Skeletal muscle tissue (tissue), 3 donors: ENCODE measurements at regions not wholly inside any gene's neighbourhood (a gene's known extent, or its start where the extent isn't known, plus 50 kb on each side); places are given as distances from the start of the nearest gene placed in this dataset.
"Not testable (repeated sequence)": the region's sequence is repeated elsewhere in the genome, so short reads cannot be mapped to it uniquely, and the experiment has no call there.

Source experiments
- H3K27ac ChIP-seq: one replicate; pipeline ENCODE4 v1.7.0; 2013; ENCODE audit warnings: mild to moderate bottlenecking, low read depth, low read length, inconsistent platforms
- H3K27me3 ChIP-seq, 3 donors: one replicate each; pipeline ENCODE4 v1.7.0; 2013; ENCODE audit warnings: low read length in 3 of 3; ENCODE audit not compliant: control insufficient read depth in 3 of 3, insufficient read depth in 3 of 3
- H3K36me3 ChIP-seq, 3 donors: one replicate each; pipeline ENCODE4 v1.7.0; 2013; ENCODE audit warnings: low read length in 3 of 3; ENCODE audit not compliant: control insufficient read depth in 3 of 3, insufficient read depth in 3 of 3
- H3K4me1 ChIP-seq, 3 donors: one replicate each; pipeline ENCODE4 v1.7.0; 2013; ENCODE audit warnings: low read length in 3 of 3, mild to moderate bottlenecking in 3 of 3; ENCODE audit not compliant: control insufficient read depth in 3 of 3, insufficient read depth in 3 of 3
- H3K4me3 ChIP-seq, 3 donors: one replicate each; pipeline ENCODE4 v1.7.0; 2013; ENCODE audit warnings: low read length in 3 of 3
- H3K9ac ChIP-seq, 3 donors: one replicate each; pipeline ENCODE4 v1.7.0; 2013; ENCODE audit warnings: low read length in 3 of 3, mild to moderate bottlenecking in 3 of 3, moderate library complexity in 2 of 3, low read depth in 1 of 3
- H3K9me3 ChIP-seq, 3 donors: one replicate each; pipeline ENCODE4 v1.7.0; 2013; ENCODE audit warnings: low read length in 3 of 3; ENCODE audit not compliant: control insufficient read depth in 3 of 3
- donor health status: Osteomylitis.

- H3K27me3 ChIP-seq, H3K9me3 ChIP-seq, H3K4me1 ChIP-seq, H3K36me3 ChIP-seq, H3K27ac ChIP-seq, H3K9ac ChIP-seq, H3K4me3 ChIP-seq: not testable (repeated sequence)
These were observed 336.5 kb downstream of the BCL2L11 start for GRCh38 chr2:111457191-111457590.

GRCh38 chr2:111460901-111461300 lies 340.2 kb downstream of the BCL2L11 start:
- not testable (repeated sequence) for H3K4me1 ChIP-seq, H3K9me3 ChIP-seq, H3K4me3 ChIP-seq

GRCh38 chr2:111461831-111462230 lies 341.1 kb downstream of the BCL2L11 start:
- not testable (repeated sequence) for H3K4me1 ChIP-seq, H3K9me3 ChIP-seq, H3K36me3 ChIP-seq, H3K4me3 ChIP-seq, H3K27ac ChIP-seq, H3K27me3 ChIP-seq, H3K9ac ChIP-seq

More at GRCh38 chr2:111460901-111461300, 340.2 kb downstream of the BCL2L11 start:
- not testable (repeated sequence) for H3K36me3 ChIP-seq, H3K27me3 ChIP-seq, H3K9ac ChIP-seq, H3K27ac ChIP-seq

GRCh38 chr2:111462572-111462971 lies 341.9 kb downstream of the BCL2L11 start:
- H3K4me3 ChIP-seq, H3K9me3 ChIP-seq, H3K9ac ChIP-seq, H3K27ac ChIP-seq, H3K27me3 ChIP-seq, H3K36me3 ChIP-seq, H3K4me1 ChIP-seq: not testable (repeated sequence)

GRCh38 chr2:111463238-111463848 lies 342.6 kb downstream of the BCL2L11 start:
- H3K27ac ChIP-seq, H3K27me3 ChIP-seq, H3K4me1 ChIP-seq, H3K4me3 ChIP-seq, H3K9ac ChIP-seq, H3K9me3 ChIP-seq, H3K36me3 ChIP-seq: not testable (repeated sequence)

GRCh38 chr2:111463956-111464355 lies 343.2 kb downstream of the BCL2L11 start:
- not testable (repeated sequence) for H3K4me3 ChIP-seq, H3K27me3 ChIP-seq, H3K4me1 ChIP-seq, H3K27ac ChIP-seq, H3K9me3 ChIP-seq, H3K36me3 ChIP-seq, H3K9ac ChIP-seq

GRCh38 chr2:111464367-111464766 lies 343.7 kb downstream of the BCL2L11 start:
- H3K9me3 ChIP-seq, H3K4me3 ChIP-seq, H3K27me3 ChIP-seq, H3K9ac ChIP-seq, H3K36me3 ChIP-seq, H3K27ac ChIP-seq, H3K4me1 ChIP-seq: not testable (repeated sequence)

- H3K4me1 ChIP-seq, H3K27me3 ChIP-seq, H3K9ac ChIP-seq, H3K36me3 ChIP-seq, H3K27ac ChIP-seq, H3K9me3 ChIP-seq, H3K4me3 ChIP-seq: not testable (repeated sequence)
These were observed 344.8 kb downstream of the BCL2L11 start for GRCh38 chr2:111465521-111465920.

GRCh38 chr2:111466744-111467143 lies 346.0 kb downstream of the BCL2L11 start:
- H3K4me1 ChIP-seq, H3K4me3 ChIP-seq, H3K36me3 ChIP-seq, H3K27me3 ChIP-seq, H3K27ac ChIP-seq, H3K9me3 ChIP-seq, H3K9ac ChIP-seq: not testable (repeated sequence)

GRCh38 chr2:111470924-111471323 lies 350.2 kb downstream of the BCL2L11 start:
- not testable (repeated sequence) for H3K9ac ChIP-seq, H3K27ac ChIP-seq, H3K9me3 ChIP-seq, H3K4me3 ChIP-seq, H3K27me3 ChIP-seq, H3K36me3 ChIP-seq, H3K4me1 ChIP-seq
